ENCODE measurements at regions not wholly inside any gene's neighbourhood (a gene's known extent, or its start where the extent isn't known, plus 50 kb on each side); places are given as distances from the start of the nearest gene placed in this dataset.
"Not testable (repeated sequence)": the region's sequence is repeated elsewhere in the genome, so short reads cannot be mapped to it uniquely, and the experiment has no call there.

DNA sequence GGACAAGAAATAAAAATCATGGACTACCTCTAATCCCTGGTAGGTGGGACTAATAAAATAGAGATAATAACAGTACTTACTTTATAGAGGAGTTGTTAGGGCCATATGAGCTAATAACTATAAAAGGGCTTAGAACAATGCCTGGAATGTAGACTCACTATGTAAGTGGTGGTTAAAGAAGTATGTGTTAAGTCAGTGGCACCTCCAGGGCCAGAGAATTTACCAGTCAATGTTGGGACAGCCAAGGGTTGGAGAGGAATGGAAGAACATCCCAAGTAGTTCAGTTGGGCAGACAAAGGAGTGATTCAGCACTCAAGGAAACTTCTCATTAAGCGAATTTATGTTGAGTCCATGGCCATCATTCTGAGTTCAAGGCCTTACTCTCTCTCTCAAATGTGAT is 116.8 kb downstream of the OTOR start:
- DNase-seq, result no peak

- no peak for DNase-seq
Measured at GRCh38 chr20:16865406-16865805, 117.2 kb downstream of the OTOR start.

- DNase-seq, result not testable (repeated sequence)
Measured at GRCh38 chr20:16873124-16873523, 125.0 kb downstream of the OTOR start.

DNA sequence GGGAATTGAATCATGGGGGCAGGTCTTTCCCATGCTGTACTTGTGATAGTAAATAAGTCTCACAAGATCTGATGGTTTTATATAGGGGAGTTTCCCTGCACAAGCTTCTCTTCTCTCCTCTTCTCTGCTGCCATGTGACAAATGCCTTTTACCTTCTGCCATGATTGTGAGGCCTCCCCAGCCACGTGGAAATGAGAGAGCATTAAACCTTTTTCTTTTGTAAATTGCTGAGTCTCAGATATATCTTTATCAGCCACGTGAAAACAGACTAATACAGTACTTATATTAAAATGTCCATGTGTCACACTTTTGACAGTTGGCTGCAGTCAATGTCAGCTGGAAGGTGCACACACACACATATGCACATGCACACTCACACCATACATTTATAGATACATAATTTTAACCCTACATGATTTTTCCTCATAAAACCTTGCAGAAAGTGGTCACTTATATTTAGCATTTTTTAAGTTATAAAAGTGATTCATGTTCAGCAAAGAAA is 128.9 kb downstream of the OTOR start:
- no peak for DNase-seq

GRCh38 chr20:16885746-16886145 is 137.6 kb downstream of the OTOR start:
- DNase-seq, result no peak

DNA sequence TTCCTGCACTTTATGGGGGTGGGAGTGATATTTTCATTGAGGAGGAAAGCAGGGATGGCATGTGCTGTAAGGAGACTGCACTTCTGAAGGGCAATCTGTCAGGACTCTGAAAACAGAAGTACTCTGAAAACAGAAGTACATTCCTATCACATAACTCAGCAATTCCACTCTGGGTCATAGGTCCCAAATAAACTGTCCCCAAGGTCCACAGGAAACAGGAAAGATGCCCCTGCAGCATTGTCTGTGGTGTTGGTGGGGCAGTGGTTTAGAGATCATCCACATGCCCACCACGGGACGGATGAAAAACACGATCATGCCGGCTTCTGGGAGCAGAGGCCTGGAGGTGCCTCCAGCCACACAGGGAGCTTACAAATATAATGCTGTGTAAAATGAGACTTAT is 150.3 kb downstream of the OTOR start:
- DNase-seq, result no peak

GRCh38 chr20:16902662-16903061 is 154.5 kb downstream of the OTOR start:
- DNase-seq, result no peak

GRCh38 chr20:16904751-16905150 is 156.6 kb downstream of the OTOR start:
- DNase-seq, result no peak

DNA sequence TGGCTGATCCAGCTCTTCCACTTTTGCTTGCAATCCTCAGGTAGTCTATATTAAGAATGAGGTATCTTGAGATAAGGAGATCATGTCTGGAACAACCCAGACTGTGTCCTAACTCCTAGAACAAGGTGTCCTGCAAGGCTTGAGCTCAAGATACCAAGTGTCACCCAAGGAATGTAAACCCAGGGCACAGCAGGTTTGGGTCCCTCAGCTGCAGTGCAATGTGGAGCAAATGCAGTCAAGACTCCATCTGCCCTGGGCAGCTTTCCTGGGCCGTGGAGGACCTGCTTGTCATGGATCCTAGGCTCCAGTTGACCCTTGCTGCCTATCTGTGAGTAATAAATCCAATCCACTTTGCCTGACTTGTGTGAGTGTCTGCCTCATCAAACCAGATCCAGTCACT is 166.1 kb downstream of the OTOR start:
- no peak for DNase-seq

DNA sequence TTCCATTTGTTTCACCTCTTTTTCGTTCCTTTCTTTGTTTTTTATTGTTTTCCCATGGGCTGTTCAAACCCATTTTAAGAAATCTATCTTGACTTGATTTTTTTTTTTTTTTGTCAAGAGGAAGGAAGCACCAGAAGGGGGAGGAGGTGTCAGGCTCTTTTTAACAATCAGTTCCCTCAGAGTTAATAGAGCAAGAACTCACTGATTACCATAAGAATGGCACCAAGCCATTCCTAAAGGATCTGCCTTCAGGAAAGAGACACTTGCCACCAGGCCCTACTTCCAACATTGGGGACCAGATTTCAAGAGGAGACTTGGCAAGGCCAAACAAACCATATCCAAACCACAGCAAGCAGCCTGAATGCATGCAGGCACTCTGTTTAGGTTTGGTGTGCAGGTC is 168.0 kb downstream of the OTOR start:
- no peak for DNase-seq

DNA sequence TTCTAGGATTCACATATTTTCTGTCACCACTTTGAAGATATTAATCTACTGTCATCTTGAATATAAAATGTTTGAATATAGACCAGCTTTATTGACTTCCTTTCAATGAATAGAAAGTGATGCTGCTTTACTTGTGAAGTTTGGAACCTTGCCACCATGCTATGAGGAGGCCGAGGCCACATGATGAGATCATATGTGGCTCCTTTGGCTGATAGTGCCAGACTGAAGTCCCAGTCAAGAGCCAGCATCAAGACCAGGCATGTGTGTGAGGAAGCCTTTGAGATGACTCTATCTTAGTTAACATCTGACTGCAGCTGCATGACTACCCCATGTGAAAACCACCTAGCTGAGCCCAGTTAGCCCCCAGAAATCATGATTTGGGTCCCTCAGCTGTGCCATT is 169.5 kb downstream of the OTOR start:
- DNase-seq, result no peak

GRCh38 chr20:16918366-16918765 is 170.2 kb downstream of the OTOR start:
- DNase-seq, result no peak

DNA sequence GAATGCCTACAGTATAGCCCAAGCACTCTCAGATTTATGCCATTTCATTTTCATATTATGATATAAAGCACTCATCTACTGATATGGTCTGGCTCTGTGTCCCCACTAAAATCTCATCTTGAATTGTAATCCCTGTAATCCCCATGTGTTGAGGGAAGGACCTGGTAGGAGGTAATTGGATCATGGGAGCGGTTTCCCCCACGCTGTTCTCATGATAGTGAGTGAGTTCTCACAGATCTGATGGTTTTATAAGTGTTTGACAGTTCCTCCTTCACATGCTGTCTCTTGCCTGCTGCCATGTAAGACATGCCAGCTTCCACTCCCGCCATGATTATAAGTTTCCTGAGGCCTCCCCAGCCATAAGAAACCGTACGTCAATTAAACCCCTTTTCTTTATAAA is 171.7 kb downstream of the OTOR start:
- no peak for DNase-seq

GRCh38 chr20:16922834-16923233 is 174.7 kb downstream of the OTOR start:
- no peak for DNase-seq

DNA sequence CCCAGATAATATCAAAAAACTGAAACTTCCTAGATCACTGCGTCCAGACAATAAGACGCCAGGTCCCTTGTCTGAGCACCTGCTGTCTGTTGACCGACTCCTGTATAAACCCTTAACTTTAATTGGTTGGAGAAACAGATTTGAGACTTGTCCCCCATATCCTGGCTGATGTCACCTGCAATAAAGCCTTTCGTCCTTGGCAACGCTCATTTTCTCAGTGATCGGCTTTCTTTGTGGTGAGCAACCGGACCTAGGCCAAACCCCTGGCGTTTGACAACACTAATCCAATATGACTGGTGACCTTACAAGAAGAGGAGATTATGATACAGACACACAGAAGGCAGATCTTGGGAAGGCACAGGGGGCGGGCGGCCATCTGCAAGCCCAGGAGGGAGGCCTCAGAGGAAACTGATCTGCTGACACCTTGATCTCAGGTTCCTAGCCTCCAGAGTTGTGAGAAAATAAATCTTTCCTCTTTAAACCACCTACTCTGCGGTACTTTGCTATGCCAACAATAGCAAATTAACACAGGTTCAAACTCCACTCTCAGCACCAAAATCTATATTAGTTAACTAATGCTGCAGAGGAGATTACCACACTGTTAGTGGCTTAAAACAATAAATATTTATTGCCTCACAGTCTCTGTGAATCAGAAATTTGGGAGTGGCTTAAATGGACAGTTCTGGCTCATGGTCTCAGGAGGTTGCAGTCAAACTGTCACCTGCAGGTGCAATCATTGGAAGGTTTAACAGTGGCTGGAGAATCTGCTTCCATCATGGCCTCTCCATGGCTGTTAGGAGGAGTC is 178.7 kb downstream of the OTOR start:
- no peak for DNase-seq

- DNase-seq, result no peak
Measured at GRCh38 chr20:16929756-16930155, 181.6 kb downstream of the OTOR start.

DNA sequence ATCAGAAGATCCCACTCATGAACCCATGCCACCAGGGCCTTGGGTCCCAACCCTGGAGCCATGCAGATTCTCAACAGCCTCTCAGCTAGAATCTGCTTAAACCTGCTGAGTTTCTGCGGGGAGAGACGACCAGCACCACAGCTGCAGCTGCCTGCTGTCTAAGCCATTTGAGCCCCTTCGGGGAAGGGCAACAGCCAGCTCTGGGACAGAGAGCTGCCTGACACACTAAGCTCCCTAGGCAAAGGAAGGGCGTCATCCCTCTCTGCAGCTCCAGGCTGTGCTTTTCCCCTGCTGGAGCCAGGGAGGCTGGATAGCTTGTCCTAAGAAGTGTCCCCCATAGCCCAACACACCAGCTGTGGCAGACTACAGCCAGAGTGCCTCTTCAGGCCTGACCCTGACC is 182.5 kb downstream of the OTOR start:
- no peak for DNase-seq

- no peak for DNase-seq
Measured at GRCh38 chr20:16939051-16939450, 190.9 kb downstream of the OTOR start.

DNA sequence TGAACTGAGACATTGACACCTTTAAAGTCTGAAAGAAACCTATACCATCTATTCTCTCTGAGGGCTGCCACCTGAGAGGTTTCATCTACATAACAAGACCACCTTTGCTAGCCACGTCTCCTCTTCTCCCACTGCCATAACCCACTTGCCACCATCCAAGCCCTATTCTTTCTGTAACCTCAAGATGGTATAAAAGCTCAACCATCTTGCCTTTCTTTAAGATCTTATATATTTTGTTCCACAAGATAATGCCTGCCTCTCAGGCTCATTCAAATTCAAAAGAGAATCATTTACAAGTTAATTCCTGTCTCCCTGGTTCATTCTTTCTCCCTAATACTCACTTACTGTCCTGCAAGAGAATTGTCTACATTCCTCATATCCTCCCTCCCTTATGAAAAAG is 192.5 kb downstream of the OTOR start:
- DNase-seq, result no peak

- DNase-seq, result no peak
Measured at GRCh38 chr20:16942051-16942450, 193.9 kb downstream of the OTOR start.

GRCh38 chr20:16942756-16943155 is 194.6 kb downstream of the OTOR start:
- peak; percentile 43 for DNase-seq

GRCh38 chr20:16944745-16945144 is 196.6 kb downstream of the OTOR start:
- DNase-seq, result no peak

DNA sequence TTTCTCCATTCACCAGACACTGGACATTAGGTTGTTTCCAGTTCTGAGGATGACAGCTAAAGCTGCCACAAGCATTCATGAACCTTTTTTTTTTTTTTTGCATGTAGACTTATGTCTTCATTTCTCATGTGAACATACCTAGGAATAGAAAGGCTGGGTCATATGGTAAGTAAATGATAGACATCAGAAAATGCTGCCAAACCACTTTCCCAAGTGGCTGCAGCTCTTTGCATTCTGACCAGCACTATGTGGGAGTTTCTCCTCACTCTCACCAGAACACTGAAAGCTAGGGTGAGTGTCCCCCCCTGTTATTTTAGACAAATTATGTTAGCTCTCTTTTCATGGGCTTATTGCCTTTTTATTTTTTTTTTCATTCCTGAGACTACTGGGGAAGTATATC is 197.5 kb downstream of the OTOR start:
- DNase-seq, result no peak

DNA sequence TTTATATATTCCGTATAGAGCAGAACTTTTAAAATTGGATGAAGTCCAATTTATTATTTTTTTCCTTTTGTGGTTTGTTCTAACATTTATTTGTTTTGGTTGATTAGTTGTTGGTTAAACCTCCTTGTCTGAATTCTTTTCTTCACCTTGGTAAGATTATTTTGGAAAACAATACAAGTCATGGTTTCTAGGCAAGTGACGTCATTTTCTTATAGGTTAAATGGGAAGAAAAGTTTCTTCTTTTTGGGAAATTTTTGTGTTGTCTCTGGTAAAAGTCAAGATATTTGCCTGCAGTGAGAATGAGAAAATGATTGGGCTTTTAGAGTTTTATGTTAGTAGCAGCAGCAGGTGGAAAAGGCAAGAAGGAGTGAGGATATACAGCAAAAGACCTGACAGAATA is 197.9 kb downstream of the OTOR start:
- DNase-seq, result no peak

GRCh38 chr20:16947479-16947878 is 199.3 kb downstream of the OTOR start:
- DNase-seq, result no peak

Measured in MV-4-11 (cell line).